ENCODE measurements at regions not wholly inside any gene's neighbourhood (a gene's known extent, or its start where the extent isn't known, plus 50 kb on each side); places are given as distances from the start of the nearest gene placed in this dataset.
"Not testable (repeated sequence)": the region's sequence is repeated elsewhere in the genome, so short reads cannot be mapped to it uniquely, and the experiment has no call there.

DNA sequence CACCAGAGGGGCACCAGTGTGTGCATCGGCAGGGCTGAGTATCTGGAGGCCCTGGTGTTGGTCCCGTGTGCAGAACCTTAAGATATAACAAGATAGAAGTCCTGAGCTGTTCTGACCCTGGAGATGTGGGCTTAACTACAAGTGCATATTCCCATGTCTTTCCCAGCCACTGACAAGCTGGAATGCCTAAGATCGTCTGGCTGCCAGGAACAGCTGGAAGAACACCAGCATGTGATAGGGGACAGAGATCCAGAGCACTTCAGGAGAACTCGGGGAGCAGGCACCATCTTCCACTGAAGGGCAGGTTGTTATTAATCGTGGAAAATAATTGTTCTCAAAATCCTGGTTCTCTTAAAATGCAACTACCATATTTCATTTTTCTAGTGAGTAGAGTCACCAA, 419.9 kb upstream of the RUNX1 start:
- Histone ChIP-seq H3K27me3 (no peaks in the 10 kb centered on the region), H3K27ac (no peak overlapping the region), H3K4me1 (no peaks in the 10 kb centered on the region), H3K9me3 (peaks cover 15% of the 10 kb centered on the region), H3K36me3 (no peaks in the 10 kb centered on the region), H3K4me2 (no peak overlapping the region), H3K4me3 (no peak overlapping the region), H4K20me1 (no peaks in the 10 kb centered on the region), H3K9ac (no peak overlapping the region)
- TF ChIP-seq Cebpa-rat (IDR thresholded peaks at IDR 0.05) = no peak

GRCh38 chr21:35467566-35467965, 418.5 kb upstream of the RUNX1 start:
- Histone ChIP-seq H3K36me3 (no peaks in the 10 kb centered on the region), H3K4me2 (no peak overlapping the region), H3K27me3 (no peaks in the 10 kb centered on the region), H3K4me1 (no peaks in the 10 kb centered on the region), H3K9me3 (peaks cover 15% of the 10 kb centered on the region), H3K4me3 (no peak overlapping the region), H4K20me1 (no peaks in the 10 kb centered on the region), H3K27ac (no peak overlapping the region), H3K9ac (no peak overlapping the region)
- TF ChIP-seq Cebpa-rat (IDR thresholded peaks at IDR 0.05) = no peak

- H3K9ac ChIP-seq, H3K36me3 ChIP-seq, H3K4me2 ChIP-seq, H3K27ac ChIP-seq, H4K20me1 ChIP-seq, H3K27me3 ChIP-seq, H3K4me3 ChIP-seq, H3K4me1 ChIP-seq: not testable (repeated sequence)
- H3K9me3 ChIP-seq = peaks cover 15% of the 10 kb centered on the region
Measured at GRCh38 chr21:35466681-35467080, 417.6 kb upstream of the RUNX1 start.

DNA sequence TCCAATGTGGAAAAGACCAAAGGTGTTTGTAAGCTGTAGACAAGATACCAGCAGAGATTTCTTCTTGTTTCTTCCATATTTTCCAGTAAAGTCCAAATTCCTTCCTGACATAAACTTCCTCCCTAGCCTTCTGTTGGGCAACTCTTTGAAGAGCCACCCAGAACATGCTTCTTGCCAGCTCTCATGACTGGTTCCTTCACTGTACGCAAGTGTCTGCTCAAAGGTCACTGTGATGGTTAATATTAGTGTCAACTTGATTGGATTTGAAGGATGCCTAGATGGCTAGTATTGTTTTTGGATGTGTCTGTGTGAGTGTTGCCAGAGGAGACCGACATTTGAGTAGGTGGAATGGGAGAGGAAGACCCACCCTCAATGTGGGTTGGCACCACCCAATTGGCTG, 416.6 kb upstream of the RUNX1 start:
- H3K36me3 ChIP-seq = no peaks in the 10 kb centered on the region
- no peak overlapping the region for H3K4me2 ChIP-seq
- H3K4me1 ChIP-seq = no peaks in the 10 kb centered on the region
- H4K20me1 ChIP-seq = no peaks in the 10 kb centered on the region
- H3K27ac ChIP-seq = no peak overlapping the region
- no peak overlapping the region for H3K9ac ChIP-seq
- no peaks in the 10 kb centered on the region for H3K27me3 ChIP-seq
- TF ChIP-seq Cebpa-rat (IDR thresholded peaks at IDR 0.05) = no peak
- peaks cover 15% of the 10 kb centered on the region for H3K9me3 ChIP-seq
- no peak overlapping the region for H3K4me3 ChIP-seq

GRCh38 chr21:35461700-35462099, 412.6 kb upstream of the RUNX1 start:
- Histone ChIP-seq H3K4me3 (no peak overlapping the region), H3K9me3 (peaks cover 9% of the 10 kb centered on the region), H3K27ac (no peak overlapping the region), H4K20me1 (no peaks in the 10 kb centered on the region), H3K4me2 (no peak overlapping the region), H3K9ac (no peak overlapping the region), H3K27me3 (no peaks in the 10 kb centered on the region), H3K4me1 (no peaks in the 10 kb centered on the region), H3K36me3 (no peaks in the 10 kb centered on the region)
- TF ChIP-seq Cebpa-rat (IDR thresholded peaks at IDR 0.05) = no peak

GRCh38 chr21:35460441-35460840, 411.3 kb upstream of the RUNX1 start:
- Histone ChIP-seq H3K4me1 (no peaks in the 10 kb centered on the region), H3K27ac (no peak overlapping the region), H3K36me3 (no peaks in the 10 kb centered on the region), H3K4me2 (no peak overlapping the region), H3K9me3 (no peaks in the 10 kb centered on the region), H3K4me3 (no peak overlapping the region), H4K20me1 (no peaks in the 10 kb centered on the region), H3K9ac (no peak overlapping the region), H3K27me3 (no peaks in the 10 kb centered on the region)
- TF ChIP-seq Cebpa-rat (IDR thresholded peaks at IDR 0.05) = no peak

DNA sequence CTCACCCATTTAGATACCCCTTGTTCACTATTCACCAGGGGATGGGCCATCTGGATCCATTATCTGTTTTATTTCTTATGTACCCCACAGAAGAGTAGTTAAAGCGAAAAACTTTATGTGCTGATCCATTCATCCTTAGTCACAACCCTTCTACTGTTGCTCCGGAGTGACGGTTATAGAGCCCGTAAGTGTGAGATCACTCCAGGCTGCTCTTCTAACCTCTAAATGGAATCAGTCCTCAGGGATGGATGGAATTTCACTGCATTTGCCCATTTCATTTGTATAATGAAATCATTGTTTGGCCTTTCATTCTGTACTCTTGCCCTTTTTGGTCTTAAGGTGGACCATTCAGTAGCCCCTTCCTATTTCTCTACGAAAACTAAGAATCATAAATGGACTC, 409.3 kb upstream of the RUNX1 start:
- no peak overlapping the region for H3K27ac ChIP-seq
- H4K20me1 ChIP-seq = no peaks in the 10 kb centered on the region
- no peaks in the 10 kb centered on the region for H3K4me1 ChIP-seq
- no peak overlapping the region for H3K9ac ChIP-seq
- H3K27me3 ChIP-seq = no peaks in the 10 kb centered on the region
- H3K4me3 ChIP-seq = no peak overlapping the region
- no peaks in the 10 kb centered on the region for H3K9me3 ChIP-seq
- TF ChIP-seq Cebpa-rat (IDR thresholded peaks at IDR 0.05) = no peak
- H3K4me2 ChIP-seq = no peak overlapping the region
- H3K36me3 ChIP-seq = no peaks in the 10 kb centered on the region

GRCh38 chr21:35457097-35457804, 408.1 kb upstream of the RUNX1 start:
- no peaks in the 10 kb centered on the region for H3K9me3 ChIP-seq
- no peaks in the 10 kb centered on the region for H3K4me1 ChIP-seq
- TF ChIP-seq Cebpa-rat (IDR thresholded peaks at IDR 0.05) = no peak
- no peak overlapping the region for H3K9ac ChIP-seq
- H3K4me3 ChIP-seq = no peak overlapping the region
- H3K4me2 ChIP-seq = no peak overlapping the region
- H3K27ac ChIP-seq = no peak overlapping the region
- H3K36me3 ChIP-seq = no peaks in the 10 kb centered on the region
- no peaks in the 10 kb centered on the region for H4K20me1 ChIP-seq
- H3K27me3 ChIP-seq = no peaks in the 10 kb centered on the region

- no peak for TF ChIP-seq Cebpa-rat (IDR thresholded peaks at IDR 0.05)
- Histone ChIP-seq H4K20me1 (no peaks in the 10 kb centered on the region), H3K4me2 (no peak overlapping the region), H3K36me3 (no peaks in the 10 kb centered on the region), H3K9me3 (peaks cover 26% of the 10 kb centered on the region), H3K4me1 (no peaks in the 10 kb centered on the region), H3K27ac (no peak overlapping the region), H3K27me3 (no peaks in the 10 kb centered on the region), H3K4me3 (no peak overlapping the region), H3K9ac (no peak overlapping the region)
Measured at GRCh38 chr21:35451276-35451675, 402.2 kb upstream of the RUNX1 start.

GRCh38 chr21:35450830-35451229, 401.7 kb upstream of the RUNX1 start:
- Histone ChIP-seq H3K27me3 (no peaks in the 10 kb centered on the region), H3K4me3 (no peak overlapping the region), H3K4me2 (no peak overlapping the region), H3K36me3 (no peaks in the 10 kb centered on the region), H3K9me3 (peaks cover 26% of the 10 kb centered on the region), H3K9ac (no peak overlapping the region), H3K27ac (no peak overlapping the region), H3K4me1 (no peaks in the 10 kb centered on the region), H4K20me1 (no peaks in the 10 kb centered on the region)
- no peak for TF ChIP-seq Cebpa-rat (IDR thresholded peaks at IDR 0.05)

- no peak overlapping the region for H3K9ac ChIP-seq
- H4K20me1 ChIP-seq = no peaks in the 10 kb centered on the region
- no peaks in the 10 kb centered on the region for H3K4me1 ChIP-seq
- no peak overlapping the region for H3K27ac ChIP-seq
- H3K36me3 ChIP-seq = no peaks in the 10 kb centered on the region
- H3K4me3 ChIP-seq = no peak overlapping the region
- TF ChIP-seq Cebpa-rat (IDR thresholded peaks at IDR 0.05) = no peak
- H3K27me3 ChIP-seq = no peaks in the 10 kb centered on the region
- no peak overlapping the region for H3K4me2 ChIP-seq
- H3K9me3 ChIP-seq = peaks cover 26% of the 10 kb centered on the region
Measured at GRCh38 chr21:35449846-35450245, 400.7 kb upstream of the RUNX1 start.
